SK-N-DZ (cell line): ENCODE measurements at regions not wholly inside any gene's neighbourhood (a gene's known extent, or its start where the extent isn't known, plus 50 kb on each side); places are given as distances from the start of the nearest gene placed in this dataset.

Experiments used
- DNase-seq: peaks from one replicate; pipeline ENCODE4 v3.0.0-alpha.2; 2015; ENCODE audit warnings: low spot score

GRCh38 chr1:112317611-112318062 is 78.4 kb upstream of the CTTNBP2NL start:
- DNase-seq: no peak

DNA sequence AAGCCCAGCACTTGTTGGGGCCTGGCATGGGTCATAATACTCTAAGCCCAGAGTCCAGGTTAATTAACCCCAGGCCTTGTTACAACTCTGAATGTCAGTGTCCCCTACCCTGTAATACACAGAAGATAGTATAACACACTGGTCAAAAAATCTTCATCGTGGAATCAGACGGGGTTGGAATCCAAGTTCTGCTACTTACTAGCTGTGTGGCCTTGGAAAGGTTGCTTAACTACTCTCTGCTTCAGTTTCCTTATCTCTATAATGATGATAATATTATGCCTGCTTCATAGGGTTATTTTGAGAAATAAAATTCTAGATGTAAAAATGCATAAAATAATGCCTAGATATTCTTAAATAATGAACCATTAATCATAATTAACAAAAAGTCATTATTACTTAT is 77.8 kb upstream of the CTTNBP2NL start:
- no peak for DNase-seq

DNA sequence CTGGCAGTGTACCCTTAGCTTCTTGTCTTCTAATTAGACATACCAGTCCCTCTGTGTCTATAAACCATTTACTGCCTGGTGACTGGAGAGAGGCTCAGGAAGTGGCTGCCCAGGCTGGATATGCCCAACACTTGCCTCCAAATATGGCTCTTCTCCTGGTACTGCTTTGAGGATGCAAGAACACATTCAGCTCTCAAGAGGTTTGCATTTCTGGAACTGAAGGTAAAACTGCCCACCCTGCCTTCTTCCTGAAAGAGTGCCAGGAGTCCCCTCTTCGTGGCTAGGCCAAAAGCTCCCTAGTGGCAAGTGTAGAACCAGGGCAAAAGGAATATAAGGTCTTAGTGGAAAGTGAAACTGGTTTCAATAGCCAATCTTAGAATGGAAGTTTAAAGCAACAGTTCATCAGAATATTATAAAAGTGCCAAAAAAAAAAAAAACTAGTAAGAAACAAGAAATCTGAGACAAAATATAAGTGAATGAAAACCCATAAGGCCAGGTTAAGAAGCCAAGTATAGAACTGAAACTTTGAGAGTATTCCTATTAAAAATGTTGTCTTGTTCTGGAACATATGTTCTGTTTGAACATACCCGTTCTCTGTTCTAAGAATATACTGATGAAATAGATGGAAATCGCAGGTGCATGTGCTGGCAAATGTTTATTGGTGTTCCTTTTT is 77.2 kb upstream of the CTTNBP2NL start:
- no peak for DNase-seq

DNA sequence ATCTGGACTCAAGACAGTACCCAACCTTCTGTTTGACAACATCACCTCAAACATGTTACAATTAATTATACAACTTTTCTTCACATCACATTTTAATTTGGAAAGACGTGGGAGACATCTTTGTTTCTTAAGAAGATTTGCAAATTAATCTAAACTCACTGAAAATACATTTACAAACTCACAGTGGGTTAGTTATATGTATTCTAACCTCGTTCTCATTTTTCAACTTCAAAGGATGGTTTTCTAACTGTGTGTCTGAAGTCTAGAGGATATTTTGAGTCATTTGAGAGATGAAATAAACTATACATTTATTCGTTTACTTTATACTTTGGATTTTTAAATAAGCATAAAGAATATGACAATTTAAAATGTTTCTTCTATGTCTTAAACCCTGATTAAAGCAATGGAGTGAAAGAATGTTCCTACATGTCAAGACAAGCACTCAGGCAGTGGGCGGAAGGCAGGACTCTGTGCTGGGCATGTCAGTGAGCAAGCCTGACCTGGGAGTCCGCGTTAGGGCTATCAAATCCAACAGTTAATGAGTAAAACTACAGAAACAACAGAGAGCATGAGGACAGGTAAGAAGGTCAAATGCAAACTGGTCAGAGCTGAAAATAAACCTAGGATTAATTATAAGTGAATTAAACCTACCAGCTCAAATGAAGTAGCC is 76.5 kb upstream of the CTTNBP2NL start:
- DNase-seq: no peak

- DNase-seq: no peak
These were observed 76.0 kb upstream of the CTTNBP2NL start for GRCh38 chr1:112320058-112320457.

DNA sequence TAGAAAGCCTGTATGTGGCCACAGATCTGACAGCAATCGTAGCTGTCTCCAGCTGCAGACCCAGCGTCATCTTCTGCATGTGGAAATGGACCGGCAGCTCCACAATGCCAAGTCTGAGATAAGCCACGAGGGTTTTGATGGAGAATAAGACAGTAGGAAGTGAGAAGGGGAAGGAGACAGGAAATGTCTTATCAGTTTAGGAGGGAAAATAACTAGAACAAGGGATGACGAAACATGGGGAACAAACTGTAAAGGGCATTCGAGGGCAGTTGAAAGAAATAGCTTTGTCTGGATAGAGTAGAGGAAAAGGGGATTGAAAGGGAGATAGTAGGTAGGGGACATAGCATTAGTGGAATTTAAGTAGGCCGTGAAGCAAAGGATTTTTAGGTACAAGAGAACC is 74.0 kb upstream of the CTTNBP2NL start:
- no peak for DNase-seq

GRCh38 chr1:112322983-112323678 is 72.9 kb upstream of the CTTNBP2NL start:
- no peak for DNase-seq

GRCh38 chr1:112325504-112325903 is 70.5 kb upstream of the CTTNBP2NL start:
- peak; percentile 16 for DNase-seq

GRCh38 chr1:112328600-112328999 is 67.4 kb upstream of the CTTNBP2NL start:
- no peak for DNase-seq

- DNase-seq: no peak
These were observed 63.6 kb upstream of the CTTNBP2NL start for GRCh38 chr1:112332176-112333150.

DNA sequence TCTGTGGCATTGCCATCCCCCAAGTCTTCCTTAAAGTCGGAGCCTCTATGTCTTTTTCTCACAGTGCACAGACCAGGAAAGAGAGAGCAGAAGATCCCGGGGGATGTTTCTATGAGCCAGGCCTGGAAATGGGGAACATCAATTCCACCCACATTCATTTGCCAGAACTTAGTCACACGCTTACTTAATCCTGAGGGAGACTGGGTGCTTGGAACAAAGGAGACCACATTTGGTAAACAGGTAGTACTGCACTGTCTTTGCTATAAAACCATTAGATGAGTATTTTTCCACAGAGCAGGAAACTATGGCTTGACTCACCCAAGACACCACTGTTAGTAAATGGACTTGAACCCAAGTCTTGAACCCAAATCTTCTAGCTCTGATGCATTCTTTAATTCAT is 60.7 kb upstream of the CTTNBP2NL start:
- DNase-seq: no peak

GRCh38 chr1:112337028-112337531 is 58.9 kb upstream of the CTTNBP2NL start:
- no peak for DNase-seq

DNA sequence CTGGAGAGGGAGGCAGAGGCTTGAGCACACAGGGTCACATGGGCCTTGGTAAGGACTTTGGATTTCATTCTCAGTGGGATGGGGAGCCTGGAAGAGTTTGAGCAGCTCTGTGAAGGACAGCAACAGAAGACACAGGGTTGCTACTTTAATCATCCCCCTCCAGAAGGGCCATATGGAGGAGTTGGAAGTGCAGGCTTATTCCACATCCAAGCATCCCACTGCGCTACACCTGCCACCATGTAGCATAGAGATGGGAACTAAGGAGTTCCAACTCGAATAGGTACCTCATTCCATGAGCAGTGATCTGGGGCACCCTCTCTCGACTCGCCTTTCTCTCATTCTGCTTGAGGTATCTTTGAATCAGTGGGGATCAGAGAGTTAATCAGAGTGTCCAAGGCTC is 54.0 kb upstream of the CTTNBP2NL start:
- DNase-seq: no peak

DNA sequence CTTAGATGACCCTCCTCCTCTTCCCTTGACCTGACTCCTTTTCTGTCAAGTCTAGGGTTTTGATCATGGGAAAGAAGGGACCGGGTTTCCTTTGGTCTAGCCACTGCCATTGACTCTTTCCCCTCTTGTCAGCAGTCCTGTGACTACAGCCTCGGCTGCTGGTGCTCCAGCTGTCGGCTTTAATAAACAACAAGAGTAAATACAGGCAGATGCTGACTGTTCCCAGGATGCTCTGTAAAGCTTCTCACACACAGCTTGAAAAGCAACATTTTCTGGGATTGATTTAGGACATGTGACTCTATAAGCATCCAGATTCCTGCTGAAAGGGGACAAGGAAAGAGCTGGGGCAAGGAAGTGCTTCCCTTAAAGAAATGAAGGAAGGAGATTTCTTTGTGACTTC is 53.5 kb upstream of the CTTNBP2NL start:
- no peak for DNase-seq

GRCh38 chr1:112344754-112345423 is 51.1 kb upstream of the CTTNBP2NL start:
- no peak for DNase-seq
